IMR-90 (cell line): ENCODE measurements at regions not wholly inside any gene's neighbourhood (a gene's known extent, or its start where the extent isn't known, plus 50 kb on each side); places are given as distances from the start of the nearest gene placed in this dataset.

Source experiments
- ATAC-seq: fragments of 200-7000 bp; cut with Tn5 transposase; 2 replicates; pipeline ENCODE4 v1.9.1; 2020; ENCODE audit warnings: low read depth, mild to moderate bottlenecking, moderate library complexity
- BruUV-seq: library from RNA; stranded (reverse); fragments of 400-500 nt; replicated peaks from 2 replicates; lab custom pipeline; 2021; lab: Mats Ljungman, UMichigan
- CTCF ChIA-PET: fragments of 300-600 bp; formaldehyde crosslinking; extraction: SDS; loops from one replicate; lab custom pipeline; 2021; ENCODE audit warnings: antibody characterized with exemption; lab: Yijun Ruan, JAX
- POLR2A ChIA-PET: fragments of 300-600 bp; sonication (Branson Sonifier 250); formaldehyde crosslinking; loops from one replicate; lab custom pipeline; 2022; ENCODE audit warnings: antibody characterized with exemption; ENCODE audit not compliant: unreplicated experiment; lab: Charles Lee
- DNase-seq: peaks from one replicate; pipeline ENCODE4 v3.0.0; 2013
- H2AFZ ChIP-seq: replicated peaks from 2 replicates; pipeline ENCODE3; 2013; ENCODE audit warnings: low read length, mild to moderate bottlenecking; ENCODE audit not compliant: poor library complexity
- H2AK5ac ChIP-seq: 2 replicates; pipeline ENCODE4 v1.6.1; 2013; ENCODE audit warnings: low read depth, low read length, inconsistent platforms
- H2AK9ac ChIP-seq: replicated peaks from 2 replicates; pipeline ENCODE3; 2013; ENCODE audit warnings: mild to moderate bottlenecking, low read depth, low read length, moderate library complexity; ENCODE audit not compliant: poor library complexity
- H2BK120ac ChIP-seq: 2 replicates; pipeline ENCODE4 v1.6.1; 2013; ENCODE audit warnings: low read depth, low read length, inconsistent platforms
- H2BK15ac ChIP-seq: 3 replicates; pipeline ENCODE4 v1.6.1; 2013; ENCODE audit warnings: low read depth, low read length, inconsistent platforms
- H2BK20ac ChIP-seq: 2 replicates; pipeline ENCODE4 v1.6.1; 2013; ENCODE audit warnings: low read depth, mild to moderate bottlenecking, inconsistent platforms, low read length, moderate library complexity
- H2BK5ac ChIP-seq: 2 replicates; pipeline ENCODE4 v1.6.1; 2013; ENCODE audit warnings: mild to moderate bottlenecking, low read depth, low read length, inconsistent platforms; ENCODE audit not compliant: poor library complexity, severe bottlenecking
- H3K14ac ChIP-seq: replicated peaks from 2 replicates; pipeline ENCODE4 v1.6.1; 2013; ENCODE audit warnings: low read depth, low read length, inconsistent platforms
- H3K18ac ChIP-seq: 2 replicates; pipeline ENCODE4 v1.6.1; 2013; ENCODE audit warnings: low read depth, low read length, control low read depth
- H3K23ac ChIP-seq: 2 replicates; pipeline ENCODE4 v1.6.1; 2013; ENCODE audit warnings: low read depth, low read length, inconsistent platforms
- H3K27ac ChIP-seq: 2 replicates; pipeline ENCODE4 v1.5.1; 2013; ENCODE audit warnings: mild to moderate bottlenecking, control low read depth, low read length; ENCODE audit not compliant: insufficient read depth
- H3K27me3 ChIP-seq: 2 replicates; pipeline ENCODE4 v1.6.1; 2013; ENCODE audit warnings: low read length; ENCODE audit not compliant: control insufficient read depth, insufficient read depth
- H3K36me3 ChIP-seq: 2 replicates; pipeline ENCODE4 v1.6.1; 2013; ENCODE audit warnings: low read length, mixed read lengths; ENCODE audit not compliant: control insufficient read depth, insufficient read depth
- H3K4ac ChIP-seq: 2 replicates; pipeline ENCODE4 v1.6.1; 2013; ENCODE audit warnings: low read depth, low read length, inconsistent platforms
- H3K4me1 ChIP-seq: 2 replicates; pipeline ENCODE4 v1.6.1; 2013; ENCODE audit warnings: low read length, mixed read lengths; ENCODE audit not compliant: control insufficient read depth, insufficient read depth
- H3K4me2 ChIP-seq: 2 replicates; pipeline ENCODE4 v1.6.1; 2013; ENCODE audit warnings: low read depth, mild to moderate bottlenecking, control low read depth, low read length, moderate library complexity
- H3K4me3 ChIP-seq: 2 replicates; pipeline ENCODE4 v1.5.1; 2013; ENCODE audit warnings: low read depth, mild to moderate bottlenecking, control low read depth, low read length, moderate library complexity; ENCODE audit not compliant: insufficient read depth
- H3K56ac ChIP-seq: 2 replicates; pipeline ENCODE4 v1.6.1; 2013; ENCODE audit warnings: low read length, inconsistent platforms; ENCODE audit not compliant: insufficient read depth; ENCODE audit errors: extremely low read depth
- H3K79me1 ChIP-seq, 2 experiments: 2 replicates each; pipeline ENCODE4 v1.6.1; 2013; ENCODE audit warnings: low read length in 2 of 2, inconsistent platforms in 1 of 2, low read depth in 1 of 2
- H3K9ac ChIP-seq: 2 replicates; pipeline ENCODE4 v1.6.1; 2013; ENCODE audit warnings: low read depth, low read length, control low read depth
- H3K9me1 ChIP-seq: 2 replicates; pipeline ENCODE4 v1.6.1; 2013; ENCODE audit warnings: low read length, inconsistent platforms; ENCODE audit not compliant: insufficient read depth
- H3K9me3 ChIP-seq: 2 replicates; pipeline ENCODE4 v1.6.1; 2013; ENCODE audit warnings: low read length; ENCODE audit not compliant: control insufficient read depth, insufficient read depth
- H4K20me1 ChIP-seq: 2 replicates; pipeline ENCODE4 v1.6.1; 2013; ENCODE audit warnings: low read length, inconsistent platforms; ENCODE audit not compliant: insufficient read depth
- H4K5ac ChIP-seq: 2 replicates; pipeline ENCODE4 v1.6.1; 2013; ENCODE audit warnings: mild to moderate bottlenecking, low read depth, low read length, control low read depth
- H4K8ac ChIP-seq, 2 experiments: 2 replicates each; pipeline ENCODE4 v1.6.1; 2013; ENCODE audit warnings: low read depth in 2 of 2, low read length in 2 of 2, control low read depth in 1 of 2, inconsistent platforms in 1 of 2
- H4K91ac ChIP-seq: 2 replicates; pipeline ENCODE4 v1.6.1; 2013; ENCODE audit warnings: low read depth, low read length, inconsistent platforms; ENCODE audit not compliant: insufficient read depth
- BHLHE40 ChIP-seq: fragments of 150-350 bp; IDR thresholded peaks from 2 replicates; pipeline ENCODE4 v1.6.1; 2016; ENCODE audit warnings: mild to moderate bottlenecking, low read depth, low read length
- CEBPB ChIP-seq: IDR thresholded peaks from 2 replicates; pipeline ENCODE4 v1.6.1; 2012; ENCODE audit warnings: low read depth, low read length, improper control_type of control experiment
- FOS ChIP-seq: fragments of 150-350 bp; IDR thresholded peaks from 2 replicates; pipeline ENCODE4 v1.6.1; 2016; ENCODE audit warnings: low read depth, low read length
- MAZ ChIP-seq: IDR thresholded peaks from 2 replicates; pipeline ENCODE4 v1.6.1; 2012; ENCODE audit warnings: low read depth, mild to moderate bottlenecking, low read length, improper control_type of control experiment, moderate library complexity, borderline replicate concordance
- MXI1 ChIP-seq: IDR thresholded peaks from 2 replicates; pipeline ENCODE4 v1.6.1; 2012; ENCODE audit warnings: low read depth, mild to moderate bottlenecking, low read length, moderate library complexity, borderline replicate concordance
- POLR2A ChIP-seq: IDR thresholded peaks from 2 replicates; pipeline ENCODE4 v1.6.1; 2012; ENCODE audit warnings: mild to moderate bottlenecking, low read depth, low read length
- RFX5 ChIP-seq: IDR thresholded peaks from 2 replicates; pipeline ENCODE4 v1.8.0; 2012; ENCODE audit warnings: low read depth, mild to moderate bottlenecking, low read length, moderate library complexity
- SMC3 ChIP-seq: fragments of 150-350 bp; IDR thresholded peaks from 2 replicates; pipeline ENCODE4 v1.6.1; 2016; ENCODE audit warnings: low read depth, mild to moderate bottlenecking, antibody characterized with exemption, low read length, moderate library complexity
- WGBS, 2 experiments: methylation state at CpG; one replicate each; pipeline versions ENCODE4 v1.1.5 to v1.1.7; 2013; ENCODE audit warnings: missing lambda C conversion rate in 2 of 2; ENCODE audit not compliant: insufficient read length in 1 of 2; ENCODE audit errors: extremely low coverage in 2 of 2; 5-methylcytosine and 5-hydroxymethylcytosine counted together
- dilution Hi-C: fragments of 300-500 bp; cut with HindIII; formaldehyde crosslinking; loops from one replicate; pipeline ENCODE4 v1.14.3; 2018; ENCODE audit warnings: low sequenced_read_pairs; ENCODE audit not compliant: unreplicated experiment
- in situ Hi-C: fragments of 300-500 bp; cut with MboI; formaldehyde crosslinking; loops from 3 replicates; pipeline ENCODE4 v1.14.3; 2019; ENCODE audit warnings: low sequenced_read_pairs, inconsistent platforms, mixed read lengths
- intact Hi-C: fragments of 100-400 bp; cut with micrococcal nuclease; formaldehyde crosslinking; loops from 2 replicates; pipeline ENCODE4 v1.10.0; 2022
- TF ChIP-seq, protein P1 (sequence below): conservative IDR thresholded peaks from 2 replicates; pipeline ENCODE4 v1.5.1; 2012; ENCODE audit warnings: mild to moderate bottlenecking, low read depth, low read length, improper control_type of control experiment

DNA sequence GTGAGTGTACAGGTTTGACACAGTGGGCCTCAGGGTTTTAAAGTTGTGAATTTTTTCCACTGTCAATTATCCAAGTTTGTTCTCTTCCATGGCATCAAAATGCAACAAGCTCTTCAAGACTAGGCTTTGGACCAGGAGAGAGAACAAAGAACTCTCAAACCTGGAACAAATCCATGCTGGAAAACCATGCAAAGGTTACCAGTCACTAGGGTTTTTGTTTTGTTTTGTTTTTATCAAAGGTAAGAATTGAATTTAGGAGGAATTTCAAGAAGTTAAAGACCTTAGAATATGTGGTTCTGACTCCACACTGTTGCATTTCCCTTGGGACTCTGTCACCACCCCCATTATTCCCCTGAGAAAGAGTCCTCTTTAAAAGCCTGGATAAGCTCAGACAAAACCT, 191.1 kb upstream of the PIK3R1 start (continued):
- TF ChIP-seq MXI1 (no peak), RFX5 (no peak), SMC3 (no peak)

GRCh38 chr5:68021916-68022315, 193.6 kb upstream of the PIK3R1 start:
- H3K23ac ChIP-seq: no peak overlapping the region
- no peak overlapping the region for H3K9ac ChIP-seq
- H4K91ac ChIP-seq: no peak overlapping the region
- H2AK5ac ChIP-seq: no peak overlapping the region
- H3K4me2 ChIP-seq: no peak overlapping the region
- H3K4me3 ChIP-seq: no peak overlapping the region
- ATAC-seq (no peak), DNase-seq (no peak)
- no peaks in the 10 kb centered on the region for H3K9me1 ChIP-seq
- H2BK15ac ChIP-seq: no peak overlapping the region
- no peak overlapping the region for H2AFZ ChIP-seq
- intact Hi-C loops: no loop called here
- dilution Hi-C loops: no loop called here
- ChIA-PET CTCF (no interaction called here), POLR2A (no interaction called here)
- no peak overlapping the region for H3K18ac ChIP-seq
- no peaks in the 10 kb centered on the region for H3K36me3 ChIP-seq
- H3K27ac ChIP-seq: no peak overlapping the region
- no peak overlapping the region for H2BK120ac ChIP-seq
- H3K27me3 ChIP-seq: no peaks in the 10 kb centered on the region
- no peak overlapping the region for H4K5ac ChIP-seq
- H2AK9ac ChIP-seq: no peak overlapping the region
- no CpG with 5 or more reads among the region's 4 CpGs for WGBS, 2 experiments
- H3K4me1 ChIP-seq: peaks cover 1% of the 10 kb centered on the region; the same call in 1 of the 2 replicates
- no peak overlapping the region for H3K14ac ChIP-seq
- no peak for TF ChIP-seq BHLHE40
- TF ChIP-seq POLR2A: no peak
- TF ChIP-seq, protein P1, sequence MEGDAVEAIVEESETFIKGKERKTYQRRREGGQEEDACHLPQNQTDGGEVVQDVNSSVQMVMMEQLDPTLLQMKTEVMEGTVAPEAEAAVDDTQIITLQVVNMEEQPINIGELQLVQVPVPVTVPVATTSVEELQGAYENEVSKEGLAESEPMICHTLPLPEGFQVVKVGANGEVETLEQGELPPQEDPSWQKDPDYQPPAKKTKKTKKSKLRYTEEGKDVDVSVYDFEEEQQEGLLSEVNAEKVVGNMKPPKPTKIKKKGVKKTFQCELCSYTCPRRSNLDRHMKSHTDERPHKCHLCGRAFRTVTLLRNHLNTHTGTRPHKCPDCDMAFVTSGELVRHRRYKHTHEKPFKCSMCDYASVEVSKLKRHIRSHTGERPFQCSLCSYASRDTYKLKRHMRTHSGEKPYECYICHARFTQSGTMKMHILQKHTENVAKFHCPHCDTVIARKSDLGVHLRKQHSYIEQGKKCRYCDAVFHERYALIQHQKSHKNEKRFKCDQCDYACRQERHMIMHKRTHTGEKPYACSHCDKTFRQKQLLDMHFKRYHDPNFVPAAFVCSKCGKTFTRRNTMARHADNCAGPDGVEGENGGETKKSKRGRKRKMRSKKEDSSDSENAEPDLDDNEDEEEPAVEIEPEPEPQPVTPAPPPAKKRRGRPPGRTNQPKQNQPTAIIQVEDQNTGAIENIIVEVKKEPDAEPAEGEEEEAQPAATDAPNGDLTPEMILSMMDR: no peak
- TF ChIP-seq SMC3: no peak
- no peak for TF ChIP-seq FOS
- TF ChIP-seq CEBPB: no peak
- TF ChIP-seq MAZ: no peak
- no peak overlapping the region for H3K56ac ChIP-seq
- H3K4ac ChIP-seq: no peak overlapping the region
- H4K8ac ChIP-seq: no peak overlapping the region
- no peaks in the 10 kb centered on the region for H3K79me1 ChIP-seq
- H2BK20ac ChIP-seq: no peak overlapping the region
- H3K9me3 ChIP-seq: no peaks in the 10 kb centered on the region; the same call in 1 of the 2 replicates
- no peaks in the 10 kb centered on the region for H4K20me1 ChIP-seq
- in situ Hi-C loops: no loop called here
- no peak overlapping the region for H2BK5ac ChIP-seq
- no TSS peak for BruUV-seq
